Esophagus (tissue), 2 donors: ENCODE measurements at regions not wholly inside any gene's neighbourhood (a gene's known extent, or its start where the extent isn't known, plus 50 kb on each side); places are given as distances from the start of the nearest gene placed in this dataset.

Experiments used
- H3K27ac ChIP-seq, 2 donors: one replicate each; pipeline ENCODE4 v1.5.1; 2013; ENCODE audit warnings: low read depth in 2 of 2, mild to moderate bottlenecking in 2 of 2, inconsistent platforms in 1 of 2, low read length in 1 of 2, moderate library complexity in 1 of 2
- H3K27me3 ChIP-seq, 2 donors: one replicate each; pipeline ENCODE4 v1.6.1; 2013; ENCODE audit warnings: low read length in 2 of 2, control low read depth in 1 of 2, mild to moderate bottlenecking in 1 of 2; ENCODE audit not compliant: insufficient read depth in 2 of 2, control insufficient read depth in 1 of 2
- H3K36me3 ChIP-seq, 2 donors: one replicate each; pipeline ENCODE4 v1.6.1; 2013; ENCODE audit warnings: low read length in 1 of 2; ENCODE audit not compliant: control insufficient read depth in 2 of 2, insufficient read depth in 2 of 2
- H3K4me1 ChIP-seq, 2 donors: one replicate each; pipeline ENCODE4 v1.6.1; 2013; ENCODE audit warnings: low read length in 1 of 2; ENCODE audit not compliant: control insufficient read depth in 2 of 2, insufficient read depth in 2 of 2
- H3K4me3 ChIP-seq, 2 donors: one replicate each; pipeline ENCODE4 v1.5.1; 2013; ENCODE audit warnings: low read length in 2 of 2, mild to moderate bottlenecking in 2 of 2, low read depth in 1 of 2, moderate library complexity in 1 of 2
- H3K9me3 ChIP-seq, 2 donors: one replicate each; pipeline ENCODE4 v1.6.1; 2013; ENCODE audit warnings: mild to moderate bottlenecking in 2 of 2, low read depth in 1 of 2, low read length in 1 of 2, moderate library complexity in 1 of 2; ENCODE audit not compliant: control insufficient read depth in 2 of 2, insufficient read depth in 1 of 2
- WGBS, 2 donors: extraction: QIAGEN DNeasy Blood & Tissue Kit; methylation state at CpG; one replicate each; pipeline ENCODE4 v1.1.7; 2013; 5-methylcytosine and 5-hydroxymethylcytosine counted together
- donor health status: healthy with polysubstance abuse.
- donor health status: Bipolar disorder and iron deficiency.

- H3K36me3 ChIP-seq, result no peaks in the 10 kb centered on the region
- 28 to 33% methylated on average over 2 of the region's 2 CpGs for WGBS, 2 donors
Measured at GRCh38 chr1:55916481-55916880, 662.9 kb downstream of the PLPP3 start.

GRCh38 chr1:55913565-55913964 lies 665.8 kb downstream of the PLPP3 start:
- Histone ChIP-seq H3K36me3 (no peaks in the 10 kb centered on the region), H3K4me3 (no peak overlapping the region), H3K4me1 (no peaks in the 10 kb centered on the region), H3K27ac (no peak overlapping the region), H3K27me3 (no peaks in the 10 kb centered on the region), H3K9me3 (no peaks in the 10 kb centered on the region)
- WGBS, 2 donors, result 95 to 97% methylated on average over 6 to 7 of the region's 7 CpGs

More at GRCh38 chr1:55916481-55916880, 662.9 kb downstream of the PLPP3 start:
- H3K27ac ChIP-seq, result no peak overlapping the region
- no peaks in the 10 kb centered on the region for H3K27me3 ChIP-seq
- H3K4me1 ChIP-seq, result peaks cover 0 to 4% of the 10 kb centered on the region in 2 donors
- no peaks in the 10 kb centered on the region for H3K9me3 ChIP-seq
- no peak overlapping the region for H3K4me3 ChIP-seq

GRCh38 chr1:55912438-55912837 lies 666.9 kb downstream of the PLPP3 start:
- no peak overlapping the region for H3K4me3 ChIP-seq
- WGBS, 2 donors, result 83 to 88% methylated on average over 6 of the region's 6 CpGs
- no peaks in the 10 kb centered on the region for H3K4me1 ChIP-seq
- H3K27ac ChIP-seq, result no peak overlapping the region
- H3K9me3 ChIP-seq, result no peaks in the 10 kb centered on the region
- H3K36me3 ChIP-seq, result no peaks in the 10 kb centered on the region
- H3K27me3 ChIP-seq, result no peaks in the 10 kb centered on the region

- Histone ChIP-seq H3K4me3 (no peak overlapping the region), H3K36me3 (no peaks in the 10 kb centered on the region), H3K4me1 (no peaks in the 10 kb centered on the region), H3K27me3 (no peaks in the 10 kb centered on the region), H3K27ac (no peak overlapping the region), H3K9me3 (no peaks in the 10 kb centered on the region)
- 93 to 99% methylated on average over 3 of the region's 3 CpGs for WGBS, 2 donors
Measured at GRCh38 chr1:55904541-55904940, 674.8 kb downstream of the PLPP3 start.

- no peak overlapping the region for H3K27ac ChIP-seq
- no peaks in the 10 kb centered on the region for H3K9me3 ChIP-seq
- no peaks in the 10 kb centered on the region for H3K36me3 ChIP-seq
- no peaks in the 10 kb centered on the region for H3K27me3 ChIP-seq
- H3K4me3 ChIP-seq, result no peak overlapping the region
- H3K4me1 ChIP-seq, result no peaks in the 10 kb centered on the region
- 75 to 76% methylated on average over 1 of the region's 1 CpG for WGBS, 2 donors
Measured at GRCh38 chr1:55898181-55898580, 681.2 kb downstream of the PLPP3 start.

- Histone ChIP-seq H3K4me1 (no peaks in the 10 kb centered on the region), H3K27ac (no peak overlapping the region), H3K4me3 (no peak overlapping the region), H3K27me3 (no peaks in the 10 kb centered on the region), H3K36me3 (no peaks in the 10 kb centered on the region), H3K9me3 (no peaks in the 10 kb centered on the region)
- WGBS, 2 donors, result 86 to 88% methylated on average over 5 of the region's 5 CpGs
Measured at GRCh38 chr1:55896210-55896609, 681.0 kb upstream of the USP24 start.

GRCh38 chr1:55894521-55894920 lies 679.4 kb upstream of the USP24 start:
- H3K9me3 ChIP-seq, result no peaks in the 10 kb centered on the region
- H3K4me3 ChIP-seq, result no peak overlapping the region
- no peak overlapping the region for H3K27ac ChIP-seq
- H3K4me1 ChIP-seq, result no peaks in the 10 kb centered on the region
- H3K36me3 ChIP-seq, result no peaks in the 10 kb centered on the region
- H3K27me3 ChIP-seq, result no peaks in the 10 kb centered on the region
- WGBS, 2 donors, result 80 to 84% methylated on average over 2 of the region's 2 CpGs

- H3K36me3 ChIP-seq, result no peaks in the 10 kb centered on the region
- no peak overlapping the region for H3K27ac ChIP-seq
- no peaks in the 10 kb centered on the region for H3K9me3 ChIP-seq
- no peaks in the 10 kb centered on the region for H3K27me3 ChIP-seq
- no peak overlapping the region for H3K4me3 ChIP-seq
- WGBS, 2 donors, result 30 to 36% methylated on average over 2 of the region's 2 CpGs
- H3K4me1 ChIP-seq, result no peaks in the 10 kb centered on the region
Measured at GRCh38 chr1:55893155-55893554, 678.0 kb upstream of the USP24 start.

- Histone ChIP-seq H3K9me3 (no peaks in the 10 kb centered on the region), H3K27ac (no peak overlapping the region), H3K36me3 (no peaks in the 10 kb centered on the region), H3K27me3 (no peaks in the 10 kb centered on the region), H3K4me1 (no peaks in the 10 kb centered on the region), H3K4me3 (no peak overlapping the region)
- 97 to 99% methylated on average over 3 of the region's 3 CpGs for WGBS, 2 donors
Measured at GRCh38 chr1:55888685-55889317, 673.6 kb upstream of the USP24 start.
